Large intestine (tissue), 3 donors: ENCODE measurements at regions not wholly inside any gene's neighbourhood (a gene's known extent, or its start where the extent isn't known, plus 50 kb on each side); places are given as distances from the start of the nearest gene placed in this dataset.
"Not testable (repeated sequence)": the region's sequence is repeated elsewhere in the genome, so short reads cannot be mapped to it uniquely, and the experiment has no call there.

Experiments used
- DNase-seq, 2 donors: peaks; one replicate each; pipeline versions ENCODE4 v3.0.0 to v3.0.0-alpha.2; 2013
- H3K27ac ChIP-seq: one replicate; pipeline ENCODE4 v1.5.1; 2013; ENCODE audit warnings: low read length
- H3K27me3 ChIP-seq: 2 replicates; pipeline ENCODE4 v1.6.1; 2013; ENCODE audit warnings: low read length; ENCODE audit not compliant: control insufficient read depth, insufficient read depth
- H3K36me3 ChIP-seq: 2 replicates; pipeline ENCODE4 v1.6.1; 2013; ENCODE audit warnings: low read length; ENCODE audit not compliant: control insufficient read depth, insufficient read depth
- H3K4me1 ChIP-seq: one replicate; pipeline ENCODE4 v1.6.1; 2013; ENCODE audit warnings: low read length; ENCODE audit not compliant: control insufficient read depth, insufficient read depth
- H3K4me3 ChIP-seq: one replicate; pipeline ENCODE4 v1.5.1; 2013; ENCODE audit warnings: low read length
- H3K9me3 ChIP-seq: one replicate; pipeline ENCODE4 v1.6.1; 2013; ENCODE audit warnings: mild to moderate bottlenecking, low read depth, low read length, moderate library complexity; ENCODE audit not compliant: control insufficient read depth
- WGBS: methylation state at CpG from one replicate; pipeline ENCODE4 v1.1.5; 2013; ENCODE audit warnings: low lambda C conversion rate; ENCODE audit not compliant: insufficient coverage; 5-methylcytosine and 5-hydroxymethylcytosine counted together

GRCh38 chr20:58579819-58580473 lies 64.7 kb upstream of the APCDD1L start:
- Histone ChIP-seq H3K9me3 (no peaks in the 10 kb centered on the region), H3K36me3 (no peaks in the 10 kb centered on the region), H3K4me1 (no peaks in the 10 kb centered on the region), H3K27ac (no peak overlapping the region), H3K27me3 (no peaks in the 10 kb centered on the region), H3K4me3 (no peak overlapping the region)
- WGBS = no CpG with 5 or more reads among the region's 23 CpGs
- no peak for DNase-seq

- no peak for DNase-seq
- H3K36me3 ChIP-seq = no peaks in the 10 kb centered on the region
- H3K9me3 ChIP-seq = no peaks in the 10 kb centered on the region
- no peak overlapping the region for H3K27ac ChIP-seq
- no peak overlapping the region for H3K4me3 ChIP-seq
- 88% methylated on average over 4 of the region's 15 CpGs for WGBS
- no peaks in the 10 kb centered on the region for H3K27me3 ChIP-seq
- H3K4me1 ChIP-seq = no peaks in the 10 kb centered on the region
Observed at GRCh38 chr20:58579069-58579818, 64.0 kb upstream of the APCDD1L start.

- Histone ChIP-seq H3K4me3 (no peak overlapping the region), H3K9me3 (no peaks in the 10 kb centered on the region), H3K36me3 (no peaks in the 10 kb centered on the region), H3K27me3 (no peaks in the 10 kb centered on the region), H3K4me1 (no peaks in the 10 kb centered on the region), H3K27ac (no peak overlapping the region)
- no CpG with 5 or more reads among the region's 23 CpGs for WGBS
- no peak for DNase-seq
Observed at GRCh38 chr20:58577871-58578598, 62.8 kb upstream of the APCDD1L start.

GRCh38 chr20:58577139-58577806 lies 62.1 kb upstream of the APCDD1L start:
- WGBS = 80% methylated on average over 1 of the region's 13 CpGs
- no peak for DNase-seq
- Histone ChIP-seq H3K36me3 (no peaks in the 10 kb centered on the region), H3K4me1 (peaks cover 2% of the 10 kb centered on the region), H3K4me3 (no peak overlapping the region), H3K9me3 (no peaks in the 10 kb centered on the region), H3K27ac (no peak overlapping the region), H3K27me3 (no peaks in the 10 kb centered on the region)

GRCh38 chr20:58576603-58576970 lies 61.4 kb upstream of the APCDD1L start:
- no CpG with 5 or more reads among the region's 9 CpGs for WGBS
- no peak for DNase-seq
- Histone ChIP-seq H3K4me3 (no peak overlapping the region), H3K9me3 (no peaks in the 10 kb centered on the region), H3K27me3 (no peaks in the 10 kb centered on the region), H3K36me3 (no peaks in the 10 kb centered on the region), H3K27ac (no peak overlapping the region), H3K4me1 (peaks cover 7% of the 10 kb centered on the region)

GRCh38 chr20:58575776-58576602 lies 60.8 kb upstream of the APCDD1L start:
- H3K9me3 ChIP-seq = no peaks in the 10 kb centered on the region
- no peak overlapping the region for H3K27ac ChIP-seq
- no peaks in the 10 kb centered on the region for H3K27me3 ChIP-seq
- no peaks in the 10 kb centered on the region for H3K36me3 ChIP-seq
- peaks cover 7% of the 10 kb centered on the region for H3K4me1 ChIP-seq
- DNase-seq = no peak
- H3K4me3 ChIP-seq = no peak overlapping the region
- WGBS = no CpG with 5 or more reads among the region's 24 CpGs

- DNase-seq = no peak
- 78% methylated on average over 1 of the region's 1 CpG for WGBS
- no peaks in the 10 kb centered on the region for H3K9me3 ChIP-seq
Observed at GRCh38 chr20:58574469-58574868, 59.3 kb upstream of the APCDD1L start.

GRCh38 chr20:58573986-58574385 lies 58.8 kb upstream of the APCDD1L start:
- Histone ChIP-seq H3K9me3 (no peaks in the 10 kb centered on the region), H3K27me3 (no peaks in the 10 kb centered on the region), H3K36me3 (no peaks in the 10 kb centered on the region), H3K4me1 (peaks cover 11% of the 10 kb centered on the region), H3K4me3 (no peak overlapping the region), H3K27ac (no peak overlapping the region)
- WGBS = no CpG with 5 or more reads among the region's 4 CpGs
- DNase-seq = no peak

More at GRCh38 chr20:58574469-58574868, 59.3 kb upstream of the APCDD1L start:
- Histone ChIP-seq H3K4me3 (no peak overlapping the region), H3K36me3 (no peaks in the 10 kb centered on the region), H3K27ac (no peak overlapping the region), H3K27me3 (no peaks in the 10 kb centered on the region), H3K4me1 (peaks cover 11% of the 10 kb centered on the region)

- no peak for DNase-seq
- Histone ChIP-seq H3K27me3 (no peaks in the 10 kb centered on the region), H3K9me3 (no peaks in the 10 kb centered on the region), H3K36me3 (no peaks in the 10 kb centered on the region), H3K4me1 (peaks cover 11% of the 10 kb centered on the region), H3K4me3 (no peak overlapping the region), H3K27ac (no peak overlapping the region)
- WGBS = no CpG with 5 or more reads among the region's 9 CpGs
Observed at GRCh38 chr20:58573257-58573656, 58.1 kb upstream of the APCDD1L start.

- peak overlapping the region; percentile 69 for H3K27ac ChIP-seq
- not testable (repeated sequence) for DNase-seq
- 20% methylated on average over 1 of the region's 4 CpGs for WGBS
Observed at GRCh38 chr20:58572428-58572763, 57.2 kb upstream of the APCDD1L start.

More at GRCh38 chr20:58572428-58572763, 57.2 kb upstream of the APCDD1L start:
- H3K4me3 ChIP-seq, H3K9me3 ChIP-seq, H3K36me3 ChIP-seq, H3K27me3 ChIP-seq: not testable (repeated sequence)
- peaks cover 11% of the 10 kb centered on the region for H3K4me1 ChIP-seq
